ENCODE measurements at regions not wholly inside any gene's neighbourhood (a gene's known extent, or its start where the extent isn't known, plus 50 kb on each side); places are given as distances from the start of the nearest gene placed in this dataset.

DNA sequence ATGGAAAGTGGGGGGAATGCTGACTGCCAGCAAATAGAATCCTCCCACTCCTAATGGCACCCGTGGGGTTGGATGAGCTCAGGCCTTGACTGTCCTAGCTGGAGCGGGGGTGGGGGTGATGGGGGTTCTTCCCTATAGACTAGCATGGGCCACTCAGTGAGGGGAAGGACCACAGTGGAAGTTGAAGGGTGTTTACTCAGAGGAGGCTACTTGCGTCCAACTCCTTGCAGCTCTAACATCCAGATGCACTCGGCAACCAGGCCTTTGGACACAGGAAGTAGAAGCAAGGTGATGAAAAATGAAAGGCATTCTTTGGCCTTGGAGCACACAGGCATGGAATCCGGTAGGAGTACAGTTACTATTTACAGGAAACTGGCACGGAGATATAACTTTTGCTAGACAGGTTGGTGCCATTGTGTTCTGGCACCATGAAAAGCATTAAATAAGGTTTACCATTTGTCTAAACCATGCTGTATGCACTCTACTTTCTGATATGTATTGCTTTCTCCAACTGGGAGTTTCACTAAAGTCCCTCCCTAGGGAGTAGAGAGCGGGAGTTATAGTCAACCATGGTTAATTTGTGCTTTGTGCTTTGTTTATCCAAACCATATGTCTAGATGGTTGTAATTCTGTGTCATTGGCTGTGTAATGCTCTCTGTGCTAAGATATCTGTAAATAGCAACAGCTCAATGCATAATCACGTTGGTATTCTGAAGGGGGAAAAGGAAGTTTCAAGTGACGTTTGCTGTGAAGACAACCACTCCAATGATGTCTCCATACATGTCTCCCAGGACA lies 125.3 kb downstream of the TSHZ3 start:
- DNase-seq = no peak

GRCh38 chr19:31220540-31220939 lies 128.7 kb downstream of the TSHZ3 start:
- no peak for DNase-seq

- DNase-seq = no peak
Observed at GRCh38 chr19:31214997-31215396, 134.2 kb downstream of the TSHZ3 start.

- peak; percentile 4 to 12 for DNase-seq
Observed at GRCh38 chr19:31214086-31214485, 135.2 kb downstream of the TSHZ3 start.

GRCh38 chr19:31211088-31211487 lies 138.1 kb downstream of the TSHZ3 start:
- DNase-seq = no peak

DNA sequence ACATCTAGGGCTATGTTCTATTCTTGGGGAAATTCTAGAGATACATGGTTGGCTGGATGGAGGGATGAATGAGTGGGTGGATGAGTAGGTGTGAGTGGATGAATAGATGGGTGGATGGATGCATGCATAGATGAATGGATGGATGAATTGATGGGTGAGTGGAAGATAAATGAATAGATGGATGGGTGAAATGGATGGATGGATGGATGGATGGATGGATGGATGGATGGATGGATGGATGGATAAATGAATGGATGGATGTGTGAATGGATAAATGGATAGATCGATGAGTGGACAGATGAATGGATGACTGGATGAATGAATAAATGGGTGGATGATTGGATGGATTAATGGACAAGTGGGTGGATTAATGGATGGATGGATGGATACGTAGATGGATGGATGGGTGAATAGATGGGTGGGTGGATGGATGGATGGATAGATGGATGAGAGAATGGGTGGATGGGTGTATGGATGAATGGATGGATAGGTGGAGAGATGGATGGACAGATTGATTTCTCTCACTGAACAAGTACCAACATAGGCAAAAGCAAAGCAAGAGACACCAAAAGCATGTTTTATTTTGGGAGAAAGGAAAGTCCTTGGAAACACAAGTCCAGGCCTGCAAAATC lies 143.2 kb downstream of the TSHZ3 start:
- no peak for DNase-seq

- no peak for DNase-seq
Observed at GRCh38 chr19:31204115-31204514, 145.1 kb downstream of the TSHZ3 start.

DNA sequence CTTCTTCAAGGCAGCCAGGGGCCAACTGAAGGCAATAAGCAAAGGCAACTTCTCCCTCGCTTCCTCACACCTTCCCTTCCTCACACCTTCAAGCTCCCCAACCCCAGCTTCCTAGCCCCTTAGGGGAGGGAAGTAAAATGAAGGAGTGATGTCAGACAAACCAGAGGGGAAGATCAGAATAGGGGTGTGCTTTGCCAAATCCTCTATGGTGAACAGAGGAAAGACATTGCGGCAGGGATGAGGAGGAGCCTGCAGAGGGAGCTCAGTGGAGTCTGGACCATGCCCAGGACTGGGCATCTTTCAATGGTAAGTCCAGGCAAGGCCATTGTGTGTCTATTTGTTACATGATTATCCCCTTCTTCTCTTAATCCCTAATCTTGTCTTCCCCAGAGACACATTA lies 164.0 kb downstream of the TSHZ3 start:
- no peak for DNase-seq

- no peak for DNase-seq
Observed at GRCh38 chr19:31181535-31181934, 167.7 kb downstream of the TSHZ3 start.

- no peak for DNase-seq
Observed at GRCh38 chr19:31180907-31181306, 168.3 kb downstream of the TSHZ3 start.

GRCh38 chr19:31179471-31179852 lies 169.8 kb downstream of the TSHZ3 start:
- no peak for DNase-seq

DNA sequence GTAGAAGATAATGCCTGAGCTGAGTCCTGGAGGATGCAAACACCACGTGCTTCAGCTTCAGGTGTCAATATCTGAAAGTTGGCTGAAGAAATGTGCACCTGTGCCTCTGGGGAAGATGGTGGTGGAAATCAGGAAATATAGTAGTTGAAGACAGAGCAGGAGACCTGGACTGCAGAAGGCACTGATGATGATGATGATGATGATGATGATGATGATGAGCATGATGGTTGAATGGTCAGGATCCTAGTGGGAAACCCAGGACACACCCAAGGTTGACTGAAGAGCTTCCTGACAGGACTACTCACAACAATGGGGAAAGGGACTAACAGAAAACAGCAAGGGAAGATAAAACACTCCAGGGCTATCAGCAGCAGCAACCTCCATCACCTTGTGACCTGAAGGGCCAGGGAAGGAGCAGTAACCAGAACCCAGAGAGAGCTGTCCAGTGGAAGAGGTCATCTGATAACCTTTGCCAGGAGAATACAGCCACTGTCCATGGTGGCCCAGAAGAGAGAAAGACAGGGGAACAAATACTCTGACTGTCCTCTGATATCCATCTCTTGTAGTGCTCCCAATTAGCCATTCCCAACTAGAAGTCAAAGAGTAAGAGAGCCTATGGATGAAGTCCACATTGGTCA lies 170.3 kb downstream of the TSHZ3 start:
- DNase-seq = no peak

GRCh38 chr19:31177246-31177645 lies 172.0 kb downstream of the TSHZ3 start:
- no peak for DNase-seq

GRCh38 chr19:31175564-31176348 lies 173.5 kb downstream of the TSHZ3 start:
- no peak for DNase-seq

GRCh38 chr19:31174948-31175347 lies 174.3 kb downstream of the TSHZ3 start:
- no peak for DNase-seq

DNA sequence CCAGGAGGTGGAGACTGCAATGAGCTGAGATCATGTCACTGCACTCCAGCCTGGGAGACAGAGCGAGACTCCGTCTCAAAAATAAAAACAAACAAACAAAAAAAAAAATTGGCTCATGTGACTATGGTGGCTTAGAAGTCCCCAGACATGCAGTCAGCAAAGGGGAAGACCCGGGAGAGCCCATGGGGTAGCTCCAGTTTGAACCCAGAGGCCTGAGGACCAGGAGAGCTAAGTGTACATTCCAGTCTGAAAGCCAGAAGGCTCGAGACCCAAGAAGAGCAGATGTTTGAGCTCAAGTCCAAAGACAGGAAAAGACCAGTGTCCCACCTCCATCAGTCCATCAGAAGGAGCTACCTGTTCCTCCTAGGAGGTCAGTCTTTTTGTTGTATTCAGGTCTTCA lies 175.2 kb downstream of the TSHZ3 start:
- no peak for DNase-seq

GRCh38 chr19:31171936-31172335 lies 177.3 kb downstream of the TSHZ3 start:
- no peak for DNase-seq

GRCh38 chr19:31170046-31170445 lies 179.2 kb downstream of the TSHZ3 start:
- DNase-seq = no peak

DNA sequence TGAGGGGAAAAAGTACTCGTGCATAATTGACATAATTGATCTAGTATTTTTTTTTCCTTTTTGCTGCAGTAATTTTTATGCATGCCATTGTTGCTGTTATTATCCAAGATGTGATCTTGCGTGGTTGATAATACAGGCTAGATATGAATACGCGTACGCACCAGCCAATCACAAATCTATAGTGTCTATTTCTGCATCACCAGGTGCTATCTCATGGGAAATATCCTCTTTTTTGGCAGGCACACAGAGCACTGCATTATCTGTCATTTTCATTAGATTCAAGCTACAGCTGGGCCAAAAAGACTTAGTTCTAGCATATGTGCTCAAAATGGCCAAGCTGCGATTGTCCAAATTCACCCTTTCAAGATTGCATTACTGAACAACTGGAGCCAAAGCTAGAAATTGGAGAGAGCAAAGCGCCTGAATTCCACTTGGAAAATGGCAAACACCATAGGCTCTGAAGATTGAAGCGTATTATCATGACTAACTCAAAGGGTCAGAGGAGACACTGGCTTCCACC lies 181.1 kb downstream of the TSHZ3 start:
- no peak for DNase-seq

- no peak for DNase-seq
Observed at GRCh38 chr19:31167690-31168089, 181.5 kb downstream of the TSHZ3 start.

DNA sequence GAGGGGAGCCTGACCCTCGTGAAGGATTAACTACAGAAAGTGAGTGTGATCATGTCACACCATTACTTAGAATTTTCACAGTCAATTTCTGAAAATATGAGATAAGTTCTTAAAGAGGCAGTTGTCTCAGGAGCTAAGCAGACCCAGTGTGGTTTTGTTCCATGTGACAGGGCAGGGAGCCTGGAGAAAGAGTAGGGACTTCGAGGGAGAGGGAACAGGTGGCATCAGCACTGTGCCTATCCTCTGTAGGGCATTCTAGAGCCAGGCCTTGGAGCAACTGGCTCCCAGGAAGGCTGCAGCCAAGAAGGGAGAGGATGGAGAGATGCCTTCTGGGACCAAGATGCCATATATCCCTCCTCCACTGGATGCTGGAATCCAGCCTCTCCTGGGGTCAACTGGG lies 183.0 kb downstream of the TSHZ3 start:
- no peak for DNase-seq

GRCh38 chr19:31164791-31165251 lies 184.4 kb downstream of the TSHZ3 start:
- DNase-seq = no peak

GRCh38 chr19:31160336-31160926 lies 188.8 kb downstream of the TSHZ3 start:
- no peak for DNase-seq
